ENCODE measurements at regions not wholly inside any gene's neighbourhood (a gene's known extent, or its start where the extent isn't known, plus 50 kb on each side); places are given as distances from the start of the nearest gene placed in this dataset.

DNA sequence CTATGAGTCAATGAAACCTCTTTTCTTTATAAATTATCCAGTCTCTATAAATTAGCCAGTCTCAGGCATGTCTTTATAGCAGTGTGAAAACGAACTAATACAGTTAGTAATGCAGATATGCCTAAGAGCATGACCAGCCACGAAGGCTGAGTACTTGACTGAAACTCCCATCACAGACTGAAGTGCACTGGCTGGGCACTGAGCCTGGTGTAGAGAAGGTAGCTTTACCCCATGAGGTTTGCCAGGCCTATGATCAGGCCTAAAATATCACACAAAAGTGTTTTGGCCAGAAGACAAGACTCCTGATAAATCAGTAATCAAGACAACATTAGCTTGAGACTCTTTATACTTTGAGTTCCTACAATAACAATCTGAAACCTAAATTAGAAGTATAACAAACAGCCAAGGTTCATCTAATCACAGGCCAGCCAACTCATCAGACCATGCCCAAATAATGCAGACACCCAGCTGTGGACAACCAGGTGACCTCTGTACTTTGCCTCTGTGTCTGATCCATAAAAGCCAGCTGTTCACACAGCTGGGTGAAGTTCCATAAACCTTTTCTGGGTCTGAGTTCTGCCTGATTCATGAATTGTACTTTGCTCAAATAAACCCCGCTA is 771.8 kb upstream of the SLITRK1 start:
- ATAC-seq (peak; percentile 63 to 98 (median 92)), DNase-seq (peak; percentile 54 to 59)
- H3K4me1 ChIP-seq = peaks cover 0 to 19% (median 0%) of the 10 kb centered on the region in 9 donors
- TF ChIP-seq, protein P1, sequence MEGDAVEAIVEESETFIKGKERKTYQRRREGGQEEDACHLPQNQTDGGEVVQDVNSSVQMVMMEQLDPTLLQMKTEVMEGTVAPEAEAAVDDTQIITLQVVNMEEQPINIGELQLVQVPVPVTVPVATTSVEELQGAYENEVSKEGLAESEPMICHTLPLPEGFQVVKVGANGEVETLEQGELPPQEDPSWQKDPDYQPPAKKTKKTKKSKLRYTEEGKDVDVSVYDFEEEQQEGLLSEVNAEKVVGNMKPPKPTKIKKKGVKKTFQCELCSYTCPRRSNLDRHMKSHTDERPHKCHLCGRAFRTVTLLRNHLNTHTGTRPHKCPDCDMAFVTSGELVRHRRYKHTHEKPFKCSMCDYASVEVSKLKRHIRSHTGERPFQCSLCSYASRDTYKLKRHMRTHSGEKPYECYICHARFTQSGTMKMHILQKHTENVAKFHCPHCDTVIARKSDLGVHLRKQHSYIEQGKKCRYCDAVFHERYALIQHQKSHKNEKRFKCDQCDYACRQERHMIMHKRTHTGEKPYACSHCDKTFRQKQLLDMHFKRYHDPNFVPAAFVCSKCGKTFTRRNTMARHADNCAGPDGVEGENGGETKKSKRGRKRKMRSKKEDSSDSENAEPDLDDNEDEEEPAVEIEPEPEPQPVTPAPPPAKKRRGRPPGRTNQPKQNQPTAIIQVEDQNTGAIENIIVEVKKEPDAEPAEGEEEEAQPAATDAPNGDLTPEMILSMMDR (IDR thresholded peaks at IDR 0.05) = no peak
- intact Hi-C loops (cut with DNase I) = no loop called here
- H3K27me3 ChIP-seq = no peaks in the 10 kb centered on the region
- WGBS, 2 donors = 55 to 58% methylated on average over 3 of the region's 3 CpGs
- peaks cover 0 to 9% (median 0%) of the 10 kb centered on the region in 11 donors for H3K9me3 ChIP-seq
- no peak overlapping the region for H3K4me3 ChIP-seq
- H3K27ac ChIP-seq = peak overlapping the region in 8 of 10 donors; percentile 41 to 84 (median 62)
- no peaks in the 10 kb centered on the region for H3K36me3 ChIP-seq

DNA sequence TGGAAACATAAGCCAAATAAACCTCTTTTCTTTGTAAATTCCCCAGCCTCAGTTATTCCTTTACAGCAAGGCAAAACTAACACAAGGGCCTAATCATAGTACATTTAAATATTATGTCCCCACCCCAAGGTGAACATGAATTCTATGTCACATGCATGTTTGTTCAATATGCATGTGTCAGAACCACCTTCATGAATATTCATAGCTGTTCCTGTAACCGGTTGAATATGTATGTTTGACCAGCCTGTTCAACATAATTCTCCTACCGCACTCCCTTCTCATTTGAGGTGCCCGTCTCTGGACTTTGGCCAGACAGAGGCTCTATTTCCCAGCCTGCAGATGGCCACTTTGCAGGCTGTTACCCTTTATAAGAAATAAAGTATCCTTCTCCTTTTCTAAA is 769.4 kb upstream of the SLITRK1 start:
- intact Hi-C loops (cut with DNase I) = no loop called here
- no peaks in the 10 kb centered on the region for H3K27me3 ChIP-seq
- TF ChIP-seq, protein P1 (IDR thresholded peaks at IDR 0.05) = no peak
- ATAC-seq (no peak), DNase-seq (no peak)
- H3K9me3 ChIP-seq = peaks cover 0 to 9% (median 0%) of the 10 kb centered on the region in 11 donors
- no peak overlapping the region for H3K4me3 ChIP-seq
- H3K4me1 ChIP-seq = peaks cover 0 to 19% (median 0%) of the 10 kb centered on the region in 9 donors
- H3K27ac ChIP-seq = peak overlapping the region in 2 of 10 donors; percentile 1 to 46
- H3K36me3 ChIP-seq = no peaks in the 10 kb centered on the region
- 77 to 81% methylated on average over 3 of the region's 3 CpGs for WGBS, 2 donors

DNA sequence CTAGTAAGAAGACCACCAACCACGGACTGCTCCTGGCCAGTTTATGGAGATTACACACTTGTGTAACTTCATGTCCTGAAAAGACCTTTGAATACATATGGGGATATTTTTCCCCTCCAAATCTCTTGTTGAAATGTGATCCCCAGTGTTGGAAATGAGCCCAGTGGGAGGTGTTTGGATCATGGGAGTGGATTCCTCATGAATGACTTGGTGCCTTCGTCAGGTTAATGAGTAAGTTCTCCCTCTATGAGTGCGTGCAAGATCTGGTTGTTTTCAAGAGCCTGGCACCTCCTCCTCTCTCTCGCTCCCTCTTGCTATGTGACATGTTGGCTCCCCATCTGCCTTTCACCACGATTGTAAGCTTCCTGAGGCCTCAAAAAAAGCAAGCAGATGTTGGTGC is 769.0 kb upstream of the SLITRK1 start:
- intact Hi-C loops (cut with DNase I) = no loop called here
- no peak overlapping the region for H3K4me3 ChIP-seq
- ATAC-seq (peak in 4 of 8 donors; percentile 28 to 86 (median 73)), DNase-seq (peak in 1 of 2 donors; percentile 24)
- TF ChIP-seq, protein P1 (IDR thresholded peaks at IDR 0.05) = no peak
- 21 to 39% methylated on average over 5 of the region's 5 CpGs for WGBS, 2 donors
- H3K27me3 ChIP-seq = no peaks in the 10 kb centered on the region
- peaks cover 0 to 9% (median 0%) of the 10 kb centered on the region in 11 donors for H3K9me3 ChIP-seq
- H3K27ac ChIP-seq = peak overlapping the region in 5 of 10 donors; percentile 1 to 79 (median 27)
- no peaks in the 10 kb centered on the region for H3K36me3 ChIP-seq
- H3K4me1 ChIP-seq = peaks cover 0 to 19% (median 0%) of the 10 kb centered on the region in 9 donors

DNA sequence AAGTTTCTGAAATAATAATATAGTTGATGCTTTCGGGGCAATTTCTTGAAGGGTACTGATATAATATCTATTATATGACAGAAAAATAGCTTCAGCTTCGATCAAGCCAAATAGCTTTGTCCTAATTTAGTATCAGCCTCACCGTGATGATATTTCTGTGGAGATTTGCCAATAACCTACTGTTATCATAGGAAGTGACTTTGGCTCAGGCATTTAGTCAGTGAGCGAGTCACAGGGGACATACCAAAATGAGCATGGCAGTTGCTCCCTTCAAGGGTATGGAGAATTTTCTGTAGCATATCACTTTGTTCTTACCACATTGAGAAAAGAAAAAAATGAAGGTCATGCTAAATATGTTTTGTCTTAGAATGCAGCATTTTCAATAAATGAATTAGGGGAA is 767.6 kb upstream of the SLITRK1 start:
- TF ChIP-seq, protein P1 (IDR thresholded peaks at IDR 0.05) = no peak
- no peak overlapping the region for H3K4me3 ChIP-seq
- H3K27ac ChIP-seq = peak overlapping the region in 6 of 10 donors; percentile 16 to 79 (median 55)
- peak in 1 of 2 donors; percentile 10 for DNase-seq
- ATAC-seq = peak in 6 of 8 donors; percentile 32 to 71 (median 64)
- WGBS, 2 donors = 11 to 15% methylated on average over 4 of the region's 4 CpGs
- H3K27me3 ChIP-seq = no peaks in the 10 kb centered on the region
- peaks cover 0 to 9% (median 0%) of the 10 kb centered on the region in 11 donors for H3K9me3 ChIP-seq
- intact Hi-C loops (cut with DNase I) = no loop called here
- H3K4me1 ChIP-seq = peaks cover 0 to 23% (median 0%) of the 10 kb centered on the region in 9 donors
- H3K36me3 ChIP-seq = no peaks in the 10 kb centered on the region
